Nephron progenitor cell (in vitro differentiated cells): ENCODE measurements at regions not wholly inside any gene's neighbourhood (a gene's known extent, or its start where the extent isn't known, plus 50 kb on each side); places are given as distances from the start of the nearest gene placed in this dataset.

Experiments used
- DNase-seq: peaks from one replicate; pipeline ENCODE4 v3.0.0; 2021
- H3K27ac Mint-ChIP-seq: 2 replicates; pipeline ENCODE4 v1.8.0; 2021; ENCODE audit warnings: mild to moderate bottlenecking, moderate library complexity, mixed read lengths
- H3K27me3 Mint-ChIP-seq: 2 replicates; pipeline ENCODE4 v1.8.0; 2021; ENCODE audit warnings: mild to moderate bottlenecking, low read depth, mixed read lengths; ENCODE audit not compliant: poor library complexity
- H3K36me3 Mint-ChIP-seq: 2 replicates; pipeline ENCODE4 v1.8.0; 2021; ENCODE audit warnings: low read depth, mixed read lengths
- H3K4me1 Mint-ChIP-seq: 2 replicates; pipeline ENCODE4 v1.8.0; 2021; ENCODE audit warnings: mixed read lengths
- H3K4me3 Mint-ChIP-seq: 2 replicates; pipeline ENCODE4 v1.8.0; 2021; ENCODE audit warnings: mild to moderate bottlenecking, moderate library complexity, mixed read lengths
- H3K9me3 Mint-ChIP-seq: 2 replicates; pipeline ENCODE4 v1.8.0; 2021; ENCODE audit warnings: mild to moderate bottlenecking, moderate library complexity, mixed read lengths
- CTCF ChIP-seq: fragments of 200-600 bp; sonication (generic); IDR thresholded peaks from 2 replicates; pipeline ENCODE4 v1.5.0; 2021; ENCODE audit warnings: antibody characterized with exemption

GRCh38 chr12:19852100-19852855 is 413.0 kb downstream of the AEBP2 start:
- peak overlapping the region; percentile 26 for H3K27ac Mint-ChIP-seq
- no peak for DNase-seq
- H3K36me3 Mint-ChIP-seq: no peaks in the 10 kb centered on the region
- no peak for TF ChIP-seq CTCF
- no peaks in the 10 kb centered on the region for H3K27me3 Mint-ChIP-seq
- no peak overlapping the region for H3K4me3 Mint-ChIP-seq
- peaks cover 23% of the 10 kb centered on the region for H3K4me1 Mint-ChIP-seq
- peaks cover 32% of the 10 kb centered on the region for H3K9me3 Mint-ChIP-seq

GRCh38 chr12:19855851-19856250 is 416.6 kb downstream of the AEBP2 start:
- no peak for TF ChIP-seq CTCF
- DNase-seq: no peak
- Mint-ChIP-seq H3K4me1 (peaks cover 7% of the 10 kb centered on the region), H3K4me3 (no peak overlapping the region), H3K9me3 (peaks cover 26% of the 10 kb centered on the region), H3K27ac (no peak overlapping the region), H3K27me3 (no peaks in the 10 kb centered on the region), H3K36me3 (no peaks in the 10 kb centered on the region)

DNA sequence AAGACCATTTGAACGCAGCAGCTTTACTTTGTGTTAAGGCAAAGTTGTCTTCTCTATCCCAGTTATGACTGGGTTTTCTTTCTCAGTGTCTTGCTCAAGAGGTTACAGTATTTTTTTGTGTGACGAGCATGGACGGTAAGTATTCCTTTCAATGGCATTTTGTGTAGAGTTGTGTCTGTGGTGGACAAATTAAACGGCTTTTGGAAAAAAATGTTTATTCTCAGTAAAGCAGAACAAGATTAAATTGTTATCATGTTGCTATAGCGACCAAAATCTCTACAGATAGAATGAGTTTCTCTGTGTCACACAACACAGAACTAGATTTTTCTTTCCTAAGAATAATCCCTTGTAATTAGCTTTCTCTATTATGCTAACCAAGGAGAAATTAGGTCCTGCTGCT is 417.1 kb downstream of the AEBP2 start:
- no peak for TF ChIP-seq CTCF

DNA sequence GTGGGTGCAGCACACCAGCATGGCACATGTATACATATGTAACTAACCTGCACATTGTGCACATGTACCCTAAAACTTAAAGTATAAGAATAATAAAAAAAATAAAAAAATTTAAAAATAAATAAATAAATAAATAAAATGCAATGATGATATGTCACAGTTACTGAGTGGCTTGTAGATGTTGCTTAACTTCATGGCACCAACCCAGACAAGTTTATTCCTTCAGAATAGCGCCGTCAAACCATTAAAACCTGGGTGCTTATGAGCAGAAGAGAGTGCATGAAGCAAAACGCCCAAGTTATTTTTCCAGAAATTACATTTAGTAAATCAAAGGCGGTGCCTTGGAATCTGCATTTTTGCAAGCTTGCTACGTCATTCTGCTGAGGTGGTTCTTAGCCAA is 417.9 kb downstream of the AEBP2 start:
- Mint-ChIP-seq H3K27ac (no peak overlapping the region), H3K27me3 (no peaks in the 10 kb centered on the region), H3K4me3 (no peak overlapping the region), H3K9me3 (peaks cover 33% of the 10 kb centered on the region), H3K4me1 (peaks cover 4% of the 10 kb centered on the region), H3K36me3 (no peaks in the 10 kb centered on the region)
- TF ChIP-seq CTCF: no peak
- DNase-seq: no peak

More for the DNA sequence above, 417.1 kb downstream of the AEBP2 start:
- DNase-seq: no peak
- H3K27me3 Mint-ChIP-seq: no peaks in the 10 kb centered on the region
- H3K4me1 Mint-ChIP-seq: peaks cover 7% of the 10 kb centered on the region
- H3K9me3 Mint-ChIP-seq: peaks cover 31% of the 10 kb centered on the region
- no peak overlapping the region for H3K4me3 Mint-ChIP-seq
- H3K36me3 Mint-ChIP-seq: no peaks in the 10 kb centered on the region
- H3K27ac Mint-ChIP-seq: no peak overlapping the region

DNA sequence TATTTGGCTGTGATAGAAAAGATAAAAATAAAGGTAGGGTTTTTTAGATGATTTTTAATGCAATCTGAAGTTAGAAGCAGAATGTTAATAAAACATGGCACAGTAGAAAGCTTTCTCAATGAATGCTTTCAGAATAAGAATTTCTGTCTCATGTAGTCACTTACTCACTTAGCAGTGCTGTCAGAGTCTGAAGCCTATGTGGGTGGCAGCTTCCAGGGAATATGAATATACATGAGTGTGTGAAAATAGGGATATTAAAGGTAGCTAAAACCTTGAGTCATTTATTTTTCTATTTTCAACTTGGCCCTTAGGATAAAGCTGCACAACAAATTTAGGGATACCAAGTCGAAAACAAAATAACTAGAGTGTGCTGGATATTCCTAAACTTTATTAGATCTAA is 427.9 kb downstream of the AEBP2 start:
- H3K27ac Mint-ChIP-seq: no peak overlapping the region
- DNase-seq: no peak
- no peak for TF ChIP-seq CTCF
- H3K36me3 Mint-ChIP-seq: no peaks in the 10 kb centered on the region
- peaks cover 3% of the 10 kb centered on the region for H3K27me3 Mint-ChIP-seq
- no peaks in the 10 kb centered on the region for H3K4me1 Mint-ChIP-seq
- no peak overlapping the region for H3K4me3 Mint-ChIP-seq
- H3K9me3 Mint-ChIP-seq: peaks cover 3% of the 10 kb centered on the region

- Mint-ChIP-seq H3K27me3 (peaks cover 3% of the 10 kb centered on the region), H3K36me3 (no peaks in the 10 kb centered on the region), H3K4me1 (no peaks in the 10 kb centered on the region), H3K4me3 (no peak overlapping the region), H3K9me3 (peaks cover 2% of the 10 kb centered on the region), H3K27ac (no peak overlapping the region)
- DNase-seq: no peak
- TF ChIP-seq CTCF: no peak
Observed at GRCh38 chr12:19867970-19868369, 428.7 kb downstream of the AEBP2 start.
